NB4 (cell line): ENCODE measurements at regions not wholly inside any gene's neighbourhood (a gene's known extent, or its start where the extent isn't known, plus 50 kb on each side); places are given as distances from the start of the nearest gene placed in this dataset.

Experiments
- CTCF ChIP-seq: IDR thresholded peaks from one replicate; pipeline ENCODE4 v1.5.1; 2012; ENCODE audit warnings: low read depth, low read length
- MAX ChIP-seq: IDR thresholded peaks from 2 replicates; pipeline ENCODE4 v1.6.1; 2011; ENCODE audit warnings: low read depth, low read length

GRCh38 chr7:67644151-67644550, 647.5 kb downstream of the TYW1 start:
- TF ChIP-seq CTCF: no peak
- no peak for TF ChIP-seq MAX
